Stimulated activated CD8-positive, alpha-beta memory T cell treated with anti-CD3 and anti-CD28 coated beads, Interleukin-15, amount 100 ng/mL, for 4 hours (primary cell): ENCODE measurements at regions not wholly inside any gene's neighbourhood (a gene's known extent, or its start where the extent isn't known, plus 50 kb on each side); places are given as distances from the start of the nearest gene placed in this dataset.

Experiments used
- DNase-seq, 2 donors: peaks; one replicate each; pipeline ENCODE4 v3.0.0-alpha.2; 2020; ENCODE audit warnings: low read depth in 2 of 2

DNA sequence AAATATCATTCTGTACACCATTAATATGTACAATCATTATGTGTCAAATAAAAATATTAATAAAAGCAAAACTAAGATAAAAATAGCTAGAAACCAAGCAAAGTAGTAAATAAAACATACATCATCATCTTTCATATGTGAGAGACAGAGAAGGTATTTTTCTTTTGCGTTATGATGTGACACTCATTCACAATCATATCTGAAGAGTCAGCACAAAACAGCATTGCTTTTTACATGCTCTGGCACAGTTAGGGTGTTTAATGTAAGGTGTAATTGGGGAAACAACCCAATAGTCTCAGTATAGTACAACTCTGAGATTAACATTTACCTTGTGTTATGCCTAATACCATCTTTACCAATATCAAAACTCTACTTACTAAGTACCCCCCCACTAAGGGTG, 376.6 kb downstream of the TMA16 start:
- no peak for DNase-seq

DNA sequence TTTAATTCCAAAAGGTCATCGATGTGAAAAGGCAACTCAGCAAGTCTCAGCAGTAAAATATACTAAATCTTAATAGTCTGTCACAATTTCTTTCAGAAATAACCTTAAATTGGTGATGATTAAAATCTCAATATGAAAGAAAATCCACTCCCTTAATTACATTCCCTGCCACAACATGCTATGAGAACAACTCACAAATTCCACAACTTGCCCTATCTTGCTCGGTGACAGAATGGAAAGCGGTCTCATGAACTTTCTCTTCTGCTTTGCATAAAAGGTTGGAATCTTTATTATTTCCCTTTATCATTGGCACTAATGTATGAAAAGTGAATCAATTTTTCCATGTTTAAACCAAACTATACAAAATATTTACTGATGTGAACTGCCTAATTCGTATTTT, 380.8 kb downstream of the TMA16 start:
- DNase-seq = no peak

DNA sequence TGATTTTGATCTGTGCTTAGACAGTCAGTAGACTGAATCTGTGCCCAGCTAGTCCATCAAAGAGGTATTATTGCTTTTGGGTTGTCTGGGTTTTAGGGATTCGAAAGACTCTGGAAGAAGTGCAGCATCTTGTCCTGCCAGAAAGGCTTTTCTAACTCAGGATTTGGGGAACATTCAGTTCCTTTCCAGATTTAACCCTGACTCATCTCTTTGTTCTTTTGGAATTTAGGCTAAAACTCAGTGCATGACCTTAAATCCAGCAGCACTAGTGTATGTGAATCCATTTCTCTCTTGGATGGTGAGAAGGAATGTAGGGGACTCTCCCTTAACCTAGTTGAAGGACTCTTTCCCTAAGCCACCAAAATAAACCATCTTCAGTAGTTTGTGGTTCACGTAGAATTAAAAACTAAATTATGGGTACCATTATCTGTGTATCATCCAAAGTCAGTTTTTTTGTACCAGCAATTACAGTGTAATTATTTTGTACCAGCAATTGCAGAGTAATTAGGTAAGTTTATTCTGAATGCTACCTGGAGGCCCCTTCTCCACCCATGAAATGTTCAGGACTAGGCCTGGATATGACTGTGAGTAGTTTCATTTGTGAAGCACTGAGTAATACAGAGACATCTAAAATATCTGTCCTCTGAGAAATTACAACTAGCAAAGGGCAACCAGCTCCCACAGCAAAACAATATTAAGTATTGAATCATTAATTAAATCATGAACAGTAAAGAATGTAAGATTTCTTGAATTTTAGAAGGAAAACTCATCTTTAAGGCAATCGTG, 384.0 kb downstream of the TMA16 start:
- DNase-seq = no peak

DNA sequence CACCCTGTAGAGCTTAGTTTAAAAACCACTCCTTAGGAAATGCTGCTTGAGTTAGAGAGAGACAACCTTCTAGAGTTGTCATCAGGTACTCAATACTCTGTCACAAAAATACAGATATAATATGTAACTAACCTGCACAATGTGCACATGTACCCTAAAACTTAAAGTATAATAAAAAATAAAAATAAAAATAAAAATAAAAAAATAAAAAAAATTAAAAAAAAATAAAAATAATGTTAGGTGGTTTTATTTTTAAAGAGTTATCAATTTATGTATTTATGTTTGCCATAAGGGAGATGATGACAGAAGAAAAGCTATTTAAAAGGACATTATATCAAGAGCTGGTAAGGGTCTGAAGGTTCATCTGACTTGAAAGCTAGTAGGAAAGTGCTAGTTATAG, 397.9 kb downstream of the TMA16 start:
- DNase-seq = no peak

DNA sequence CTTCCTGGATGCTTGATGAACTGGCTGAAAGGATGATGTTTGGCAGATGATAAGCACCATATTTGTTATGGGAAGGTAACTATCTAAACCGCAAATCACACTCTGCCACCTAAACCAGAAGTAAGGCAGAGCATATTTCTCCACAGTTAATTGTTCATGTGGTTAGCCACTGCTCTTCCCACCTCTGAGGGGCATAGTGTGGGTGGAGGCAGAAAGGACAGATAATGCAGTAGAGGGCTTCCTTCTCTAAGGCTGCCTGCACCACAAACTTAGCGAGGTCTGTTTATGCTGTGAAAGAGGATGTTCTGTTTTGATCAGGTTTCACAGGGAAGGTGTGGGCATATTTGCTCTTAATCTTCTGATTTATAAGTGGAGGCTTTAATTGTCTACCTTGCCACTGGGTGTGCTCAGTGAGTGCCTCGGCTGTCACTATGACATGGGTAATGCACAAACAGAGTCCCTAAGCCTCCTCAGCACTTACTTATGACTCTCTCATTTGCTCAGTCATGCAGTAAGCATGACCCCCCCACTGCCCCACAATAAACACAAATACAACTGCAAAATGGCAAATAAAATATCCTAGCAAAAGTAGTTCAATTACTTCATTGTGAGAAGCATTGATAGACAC, 401.0 kb downstream of the TMA16 start:
- peak in 1 of 2 donors; percentile 18 for DNase-seq

DNA sequence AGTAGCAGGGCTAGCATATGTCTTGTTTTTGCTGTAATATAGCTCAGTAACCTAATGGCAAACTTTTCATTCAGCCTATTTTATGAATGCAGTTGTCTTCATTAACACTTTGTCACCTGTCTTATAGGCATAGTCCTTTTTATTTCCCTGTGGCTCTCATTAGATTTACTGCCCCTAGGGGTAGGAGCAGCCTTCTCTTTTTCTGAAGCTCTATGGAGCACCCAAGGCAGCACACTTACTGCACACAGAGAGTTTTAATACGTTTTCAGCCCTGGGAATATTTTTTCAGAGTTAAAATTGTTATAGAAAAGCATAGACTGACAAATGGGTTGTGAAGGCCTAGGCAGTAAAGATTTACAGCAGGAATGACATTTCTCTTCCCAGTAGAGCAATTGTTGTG, 406.8 kb downstream of the TMA16 start:
- no peak for DNase-seq

DNA sequence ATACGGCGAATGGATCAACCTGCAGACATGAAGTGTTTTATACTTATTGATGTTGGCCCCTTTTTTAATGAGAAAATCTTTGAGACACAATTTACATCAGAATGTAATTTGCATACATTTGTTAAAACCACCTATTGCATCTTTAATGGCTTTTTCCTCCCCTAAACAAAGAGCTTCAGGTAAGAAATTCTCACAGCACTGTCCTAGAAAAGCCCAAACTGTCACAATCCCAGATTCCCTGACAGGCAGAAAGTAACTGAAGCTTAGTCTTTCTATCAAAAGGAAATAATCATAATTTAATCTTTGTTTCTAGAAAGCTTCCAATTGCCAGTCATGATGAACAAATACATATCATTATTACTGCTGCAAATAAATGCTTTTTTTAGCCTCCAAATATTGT, 407.9 kb downstream of the TMA16 start:
- no peak for DNase-seq

DNA sequence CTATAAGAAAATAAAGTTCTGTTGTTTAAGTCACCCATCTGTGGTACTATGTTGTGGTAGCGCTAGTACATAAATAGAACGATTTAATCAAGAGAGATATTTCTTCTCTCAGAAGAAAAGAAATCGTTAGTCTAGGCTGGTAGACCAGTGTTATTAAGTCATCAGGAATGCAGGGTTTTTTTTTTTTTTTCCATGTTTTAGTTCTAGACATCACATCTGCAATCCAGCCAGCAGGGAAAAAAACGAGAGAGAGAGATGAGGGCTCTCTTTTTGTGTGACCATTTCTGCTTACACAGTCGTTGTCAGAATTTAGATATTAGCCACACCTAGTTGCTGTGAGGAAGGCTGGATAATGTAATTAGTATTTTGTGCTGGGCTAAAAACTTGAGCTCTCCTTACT, 417.4 kb downstream of the TMA16 start:
- DNase-seq = no peak

DNA sequence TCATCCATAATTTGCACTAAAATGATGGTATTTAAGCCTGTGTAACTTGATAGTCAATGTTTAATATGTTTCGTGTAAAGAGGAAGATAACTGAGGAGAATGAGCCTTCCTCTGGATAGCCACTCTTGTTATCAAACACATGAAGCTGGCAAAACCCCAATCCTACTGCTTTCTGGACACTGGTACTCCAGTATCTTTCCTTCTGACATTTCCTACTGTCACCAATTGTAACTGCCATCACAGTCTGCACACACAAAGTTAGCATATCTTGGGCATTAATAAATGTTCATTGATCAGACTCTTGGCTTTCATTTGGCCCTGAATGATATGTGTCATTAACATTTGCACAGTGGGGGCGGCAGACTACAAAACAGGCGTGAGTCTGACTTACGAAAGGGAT, 419.1 kb downstream of the TMA16 start:
- no peak for DNase-seq

DNA sequence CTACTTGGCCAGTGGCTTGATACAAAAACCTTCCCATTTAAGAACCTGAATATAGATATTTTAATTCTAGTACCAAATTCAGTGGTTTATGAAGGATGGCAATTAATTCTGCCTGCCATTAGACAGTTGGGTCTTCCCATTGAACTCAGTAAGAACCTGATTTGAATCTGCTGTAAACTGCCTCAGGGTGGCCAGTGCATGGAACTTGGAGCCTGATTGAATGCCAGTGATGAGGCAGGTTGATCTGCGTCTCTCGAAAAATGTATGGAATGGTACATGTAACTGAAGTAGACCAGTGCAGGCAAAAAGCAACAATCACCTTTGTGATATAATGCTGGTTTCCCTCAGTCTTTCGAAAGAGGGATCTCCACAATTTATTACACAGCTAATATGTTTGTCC, 421.4 kb downstream of the TMA16 start:
- DNase-seq = no peak

DNA sequence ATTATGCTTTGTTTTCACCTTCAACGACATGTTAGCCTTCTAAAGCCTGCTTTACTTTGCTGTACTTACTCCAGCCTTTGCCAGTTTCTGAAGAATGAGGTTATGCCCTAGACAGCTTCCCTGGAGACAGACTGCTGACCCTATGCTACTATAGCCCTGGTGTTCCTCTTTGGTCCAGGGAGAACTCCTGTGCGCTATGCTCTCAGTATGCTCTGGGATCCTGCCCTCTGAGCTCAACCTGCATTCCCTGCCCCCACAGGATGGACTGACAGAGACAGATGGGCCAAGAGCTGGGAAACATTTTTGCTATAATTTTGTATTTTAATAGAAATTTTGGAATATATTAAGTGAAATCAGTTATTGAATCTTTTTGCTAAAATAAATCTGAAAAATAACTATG, 425.9 kb downstream of the TMA16 start:
- no peak for DNase-seq

DNA sequence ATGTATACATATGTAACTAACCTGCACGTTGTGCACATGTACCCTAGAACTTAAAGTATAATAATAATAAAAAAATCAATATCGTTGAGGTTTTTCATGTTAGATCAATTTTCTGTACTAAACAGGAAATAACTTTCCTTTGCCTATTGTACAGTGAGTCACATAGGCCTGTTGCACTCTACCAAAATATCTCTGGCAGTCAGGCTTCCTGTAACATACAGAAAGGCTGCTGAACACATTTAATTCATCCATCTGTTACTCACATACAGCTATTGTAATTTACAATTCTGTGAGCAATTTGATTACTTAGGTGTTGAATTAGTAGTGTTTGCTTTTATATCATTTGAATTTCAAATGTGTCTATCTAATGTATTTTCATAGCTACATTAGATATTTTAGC, 427.8 kb downstream of the TMA16 start:
- no peak for DNase-seq

DNA sequence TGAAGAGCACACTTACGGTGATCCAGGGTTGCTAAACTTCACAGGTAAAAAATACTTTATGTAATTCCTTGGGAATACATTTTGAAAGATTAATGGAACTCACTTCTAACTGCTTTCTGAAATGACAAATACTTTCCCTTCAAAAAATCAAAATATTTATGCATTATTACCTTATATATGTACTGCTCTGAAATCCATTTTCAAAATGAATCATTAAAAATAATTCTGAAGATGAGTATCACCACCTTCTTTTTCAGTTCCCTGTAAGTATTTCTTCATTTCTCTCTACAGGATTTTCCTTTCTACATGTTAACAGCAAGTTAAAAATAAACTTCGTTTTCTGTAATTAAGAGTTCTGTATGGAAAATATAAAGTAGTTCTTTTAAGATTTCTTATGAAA, 428.6 kb downstream of the TMA16 start:
- no peak for DNase-seq

DNA sequence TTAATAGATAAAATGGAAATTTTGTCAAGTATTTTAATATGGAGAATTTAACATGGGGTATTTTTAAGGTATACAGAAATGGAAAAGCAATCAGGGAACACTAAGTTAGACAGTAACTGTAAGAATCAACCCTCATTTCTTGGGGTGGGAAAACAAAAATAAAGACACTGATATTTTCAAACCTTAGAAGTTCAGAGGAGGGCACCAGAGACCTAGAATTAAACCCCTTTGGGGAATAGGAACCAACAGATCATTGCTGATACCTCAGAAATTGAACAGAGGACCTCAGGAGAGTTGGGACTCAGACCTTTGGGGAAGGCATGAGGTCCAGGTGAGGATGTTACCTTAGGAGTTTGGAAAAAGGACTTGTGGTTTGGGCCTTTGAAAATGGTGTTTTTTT, 435.6 kb downstream of the TMA16 start:
- DNase-seq = no peak

DNA sequence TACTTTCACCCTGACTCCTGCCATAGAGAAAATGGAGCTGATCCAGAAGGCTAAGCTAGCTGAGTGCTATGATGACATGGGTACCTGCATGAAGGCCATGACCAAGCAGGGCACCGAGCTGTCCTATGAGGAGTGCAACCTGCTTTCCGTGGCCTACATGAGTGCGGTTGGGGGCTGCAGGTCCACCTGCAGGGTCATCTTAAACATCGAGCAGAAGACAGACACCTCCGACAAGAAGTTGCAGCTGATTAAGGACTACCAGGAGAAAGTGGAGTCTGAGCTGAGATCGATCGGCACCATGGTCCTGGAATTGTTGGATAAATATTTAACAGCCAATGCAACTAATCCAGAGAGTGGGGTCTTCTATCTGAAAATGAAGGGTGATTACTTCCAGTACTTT, 438.0 kb downstream of the TMA16 start:
- DNase-seq = no peak

DNA sequence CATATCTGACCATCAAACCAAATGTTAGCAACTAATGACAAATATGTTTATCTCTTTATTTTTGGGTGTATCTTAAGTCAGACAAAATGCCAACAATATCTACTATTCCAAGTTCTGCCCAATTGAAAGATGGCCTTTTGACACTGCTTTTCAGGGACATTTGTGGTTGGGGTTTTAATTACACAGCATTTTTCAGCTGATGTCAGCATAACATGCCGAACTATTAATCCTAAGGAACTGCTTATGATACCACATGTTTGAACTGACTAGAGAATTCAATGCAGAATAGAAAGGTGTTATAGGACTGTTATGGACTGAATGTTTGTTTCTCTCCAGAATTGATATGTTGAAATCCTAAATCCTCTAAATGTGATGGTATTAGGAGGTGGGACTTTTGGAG, 445.1 kb downstream of the TMA16 start:
- no peak for DNase-seq

DNA sequence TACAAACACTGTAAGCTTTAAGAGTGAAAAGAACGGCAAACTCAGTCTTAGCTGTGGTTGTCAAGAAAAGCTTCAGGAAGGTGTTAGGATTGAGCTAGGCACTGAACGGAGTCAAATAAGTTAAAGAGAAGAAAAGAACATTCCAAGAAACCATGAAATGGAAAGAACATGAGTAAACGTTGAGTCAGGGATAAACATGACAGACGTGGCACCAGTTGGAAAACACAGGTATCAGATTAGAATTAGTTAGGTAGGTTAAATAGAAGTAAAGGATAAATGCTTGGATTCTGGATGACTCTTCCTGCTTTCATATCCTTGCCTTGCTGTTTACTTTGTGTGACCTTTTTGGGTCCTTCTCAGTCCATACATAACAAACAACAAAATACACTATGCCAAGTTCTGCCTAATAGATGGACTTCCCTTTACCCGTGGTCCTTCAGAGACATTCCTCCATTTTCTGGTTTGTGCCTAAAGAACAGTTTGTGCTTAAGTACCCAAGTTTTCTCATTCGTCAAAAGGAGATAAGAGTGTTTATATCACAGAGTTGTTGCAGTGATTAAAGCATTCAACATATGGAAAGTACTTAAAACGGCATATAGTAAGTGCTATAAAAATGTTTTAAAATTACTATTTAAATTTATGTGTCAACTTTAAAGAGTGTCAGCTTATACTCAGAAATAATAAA, 446.9 kb downstream of the TMA16 start:
- DNase-seq = no peak

DNA sequence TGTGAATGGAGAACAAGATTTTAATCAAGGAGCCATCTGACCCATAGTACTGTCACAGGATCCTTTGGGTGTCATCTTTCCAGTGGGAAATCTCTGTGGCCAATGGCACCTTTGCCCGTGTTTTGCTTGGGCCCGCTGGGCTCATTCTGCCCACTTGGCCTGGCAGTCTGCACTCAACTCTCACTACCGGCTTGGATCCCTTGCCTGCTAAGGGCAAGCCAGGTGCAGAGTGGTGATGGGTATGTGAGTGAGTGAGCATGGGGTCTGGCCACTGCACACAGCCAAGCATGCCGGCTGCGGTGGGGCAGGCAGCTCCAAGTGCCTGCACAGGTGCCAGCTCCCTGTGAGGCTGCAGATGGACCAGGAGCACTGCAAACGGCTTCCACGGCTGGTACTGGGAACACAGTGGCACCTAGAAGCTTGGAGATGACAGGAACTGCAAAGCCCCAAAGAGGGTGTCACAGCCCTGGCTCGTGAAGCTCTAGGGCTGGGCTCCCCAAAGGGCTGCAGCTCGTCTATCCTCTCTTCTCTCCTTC, 454.5 kb downstream of the TMA16 start:
- DNase-seq = no peak

DNA sequence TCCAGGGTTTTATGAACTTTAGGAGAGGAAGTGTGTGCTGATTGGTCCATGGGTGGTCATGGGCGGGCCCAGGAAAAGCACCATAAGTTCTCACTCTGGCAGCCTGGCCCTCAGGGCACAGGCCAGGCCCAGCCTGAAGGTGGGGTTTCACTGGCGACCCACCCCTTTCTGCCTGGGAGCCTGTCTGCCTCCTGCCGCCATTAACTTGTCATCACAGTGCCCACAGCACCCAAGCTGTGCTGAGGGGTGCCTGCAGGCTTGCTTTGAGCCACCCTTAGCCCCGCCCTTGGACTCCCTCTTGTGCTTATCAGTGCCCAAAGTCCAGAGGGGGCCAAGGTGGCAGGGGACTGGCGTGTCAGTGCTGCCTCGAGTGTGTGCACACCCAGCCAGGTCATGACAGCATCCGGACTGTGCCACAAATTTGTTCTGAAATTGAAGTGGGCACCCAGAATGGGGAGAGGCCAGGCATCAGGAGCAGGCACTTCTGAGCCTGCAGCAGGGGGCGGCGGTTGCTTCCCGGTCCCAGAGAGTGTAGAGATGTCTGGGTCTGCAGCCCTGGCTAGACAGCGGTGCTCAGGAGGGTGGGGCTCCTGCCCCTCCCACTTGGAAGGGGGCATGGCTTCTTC, 455.6 kb downstream of the TMA16 start:
- DNase-seq = no peak

DNA sequence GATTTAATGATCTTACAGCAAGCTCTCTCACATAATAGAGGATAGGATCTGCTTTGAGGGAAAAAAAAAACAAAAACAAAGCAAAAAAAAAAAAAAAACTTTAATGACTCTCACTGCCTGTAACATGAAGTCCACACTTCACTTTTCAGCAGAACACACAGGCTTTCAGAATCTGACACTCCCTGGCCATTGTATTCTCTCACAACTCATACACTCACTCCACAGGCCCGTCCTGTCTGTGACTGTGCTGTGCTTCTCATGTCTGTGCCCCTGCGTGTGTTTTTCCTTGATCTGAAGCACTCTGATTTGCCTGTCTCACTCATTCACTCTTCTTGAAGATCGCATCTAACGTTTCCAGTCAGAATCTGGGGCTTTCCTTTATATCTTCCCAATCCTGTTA, 460.8 kb downstream of the TMA16 start:
- no peak for DNase-seq

DNA sequence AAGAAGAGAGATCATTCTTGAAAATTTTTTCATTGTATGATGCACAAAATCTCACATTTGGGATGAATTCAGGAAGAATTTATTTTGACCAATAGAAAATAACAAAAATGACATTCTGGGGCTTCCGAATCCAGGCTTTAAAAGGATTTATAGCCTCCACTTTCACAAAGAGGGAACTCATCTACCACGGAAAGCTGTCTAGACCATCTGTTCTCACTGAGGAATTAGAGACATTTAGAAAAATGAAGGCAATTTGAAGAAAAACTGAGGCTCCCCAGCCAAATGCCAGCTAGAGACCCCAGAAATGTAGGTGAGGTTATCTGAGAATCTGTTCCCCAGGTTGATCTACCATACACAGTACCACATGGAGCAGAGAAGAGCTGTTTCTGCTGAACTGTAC, 464.3 kb downstream of the TMA16 start:
- no peak for DNase-seq

DNA sequence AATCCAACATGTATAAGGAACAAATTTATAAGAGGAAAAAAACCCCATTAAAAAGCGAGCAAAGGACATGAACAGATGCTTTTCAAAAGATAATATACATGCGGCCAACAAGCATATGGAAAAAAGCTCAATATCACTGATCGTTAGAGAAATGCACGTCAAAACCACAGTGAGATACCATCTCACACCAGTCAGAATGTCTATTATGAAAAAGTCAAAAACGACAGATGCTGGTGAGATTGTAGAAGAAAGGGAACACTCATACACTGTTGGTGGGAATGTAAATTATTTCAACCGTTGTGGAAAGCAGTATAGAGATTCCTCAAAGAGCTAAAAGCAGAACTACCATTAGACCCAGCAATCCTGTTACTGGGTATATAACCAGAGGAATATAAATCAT, 465.4 kb downstream of the TMA16 start:
- DNase-seq = no peak

DNA sequence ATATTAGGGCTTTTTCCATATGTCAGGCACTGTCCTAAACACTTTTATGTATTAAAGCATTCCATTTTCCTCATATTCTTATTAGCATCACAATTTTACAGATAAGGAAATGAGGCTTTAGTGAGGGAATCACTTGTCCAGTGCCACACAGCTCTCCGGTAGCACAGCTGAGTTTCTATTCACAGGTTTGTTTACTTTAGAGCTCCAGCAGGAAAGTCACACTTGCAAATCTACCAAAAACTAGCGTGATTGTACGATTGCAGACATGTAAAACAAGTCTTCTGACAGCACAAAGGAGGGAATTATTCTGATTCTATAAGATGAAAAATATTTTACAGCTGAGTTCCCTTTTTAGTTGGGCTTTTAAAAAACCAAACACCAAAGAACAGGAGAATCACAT, 472.1 kb downstream of the TMA16 start:
- no peak for DNase-seq
